Ascending aorta (tissue), 2 donors: ENCODE measurements at regions not wholly inside any gene's neighbourhood (a gene's known extent, or its start where the extent isn't known, plus 50 kb on each side); places are given as distances from the start of the nearest gene placed in this dataset.

Experiments
- DNase-seq, 2 donors: peaks; one replicate each; pipeline ENCODE4 v3.0.0-alpha.2; 2019; ENCODE audit warnings: low spot score in 2 of 2
- H3K27ac ChIP-seq, 2 donors: fragments of 200-600 bp; sonication (generic); one replicate each; pipeline ENCODE4 v1.5.1; 2016 to 2017; ENCODE audit warnings: mild to moderate bottlenecking in 1 of 2
- H3K27me3 ChIP-seq: fragments of 200-600 bp; sonication (generic); one replicate; pipeline ENCODE4 v1.5.1; 2017
- H3K36me3 ChIP-seq, 2 donors: fragments of 200-600 bp; sonication (generic); one replicate each; pipeline ENCODE4 v1.5.1; 2016
- H3K4me1 ChIP-seq, 2 donors: fragments of 200-600 bp; sonication (generic); one replicate each; pipeline ENCODE4 v1.5.1; 2016 to 2017; ENCODE audit warnings: mild to moderate bottlenecking in 1 of 2
- H3K4me3 ChIP-seq, 2 donors: fragments of 200-600 bp; sonication (generic); one replicate each; pipeline ENCODE4 v1.5.1; 2016 to 2017; ENCODE audit warnings: mild to moderate bottlenecking in 1 of 2
- H3K9me3 ChIP-seq, 2 donors: fragments of 200-600 bp; sonication (generic); one replicate each; pipeline ENCODE4 v1.5.1; 2016
- CTCF ChIP-seq, 3 experiments: fragments of 200-600 bp in 2 of 3; fragments of 450-650 bp in 1 of 3; sonication (generic) in 2 of 3; IDR thresholded peaks; one replicate each; pipeline ENCODE4 v1.5.1; 2016 to 2019; ENCODE audit warnings: antibody characterized with exemption in 3 of 3, mild to moderate bottlenecking in 1 of 3, moderate library complexity in 1 of 3
- intact Hi-C: fragments of 100-400 bp; cut with DNase I; formaldehyde crosslinking; loops from one replicate; pipeline ENCODE4 v1.15.1; 2023

DNA sequence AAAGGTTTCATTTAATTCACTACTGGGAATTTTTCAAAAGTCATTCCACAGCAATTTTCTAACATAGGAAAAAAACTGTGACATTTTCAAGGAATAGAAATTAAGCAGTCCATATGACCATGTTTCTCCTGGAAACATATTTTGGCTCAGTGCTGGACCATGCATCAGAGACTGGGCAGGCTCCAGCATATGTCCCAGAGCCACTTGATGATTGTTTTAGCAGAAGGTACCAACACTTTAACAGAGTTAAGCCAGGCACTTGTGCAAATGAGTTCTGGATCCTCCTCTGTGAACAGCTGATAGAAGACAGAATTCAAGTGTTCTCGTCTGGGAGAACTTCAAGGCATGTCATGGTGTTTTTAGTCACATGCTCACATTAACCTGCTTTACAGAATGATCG is 516.3 kb downstream of the COL12A1 start:
- peaks cover 0 to 7% of the 10 kb centered on the region in 2 donors for H3K9me3 ChIP-seq
- TF ChIP-seq CTCF (IDR thresholded peaks at IDR 0.05): no peak
- no peaks in the 10 kb centered on the region for H3K4me1 ChIP-seq
- intact Hi-C loops: no loop called here
- no peak overlapping the region for H3K27ac ChIP-seq
- H3K4me3 ChIP-seq: no peak overlapping the region
- H3K36me3 ChIP-seq: no peaks in the 10 kb centered on the region
- H3K27me3 ChIP-seq: no peaks in the 10 kb centered on the region
- DNase-seq: no peak

GRCh38 chr6:74677463-74677862 is 528.4 kb downstream of the COL12A1 start:
- Histone ChIP-seq H3K4me1 (no peaks in the 10 kb centered on the region), H3K27me3 (no peaks in the 10 kb centered on the region), H3K4me3 (no peak overlapping the region), H3K36me3 (no peaks in the 10 kb centered on the region), H3K27ac (no peak overlapping the region), H3K9me3 (peaks cover 0 to 3% of the 10 kb centered on the region in 2 donors)
- no peak for DNase-seq
- intact Hi-C loops: no loop called here
- TF ChIP-seq CTCF (IDR thresholded peaks at IDR 0.05): no peak

DNA sequence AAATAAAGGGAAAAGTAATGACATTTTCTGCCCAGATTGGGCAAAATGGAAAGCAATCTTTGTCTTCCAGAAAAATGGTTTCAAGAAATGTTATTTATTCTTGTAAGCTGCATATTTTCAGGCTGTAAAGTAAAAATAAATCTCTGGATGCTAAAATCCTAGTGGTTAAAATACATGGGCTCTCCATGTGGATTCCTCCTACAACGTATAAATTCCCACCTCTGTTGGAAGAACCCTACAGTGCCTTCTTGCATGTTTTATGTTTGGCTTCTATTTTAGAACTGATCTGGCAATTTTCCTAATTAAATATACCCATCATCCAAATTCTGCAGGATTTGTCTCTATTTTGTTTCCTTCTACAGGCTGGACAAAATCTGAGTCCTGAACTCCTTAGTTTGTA is 528.9 kb downstream of the COL12A1 start:
- Histone ChIP-seq H3K4me3 (no peak overlapping the region), H3K27ac (no peak overlapping the region), H3K27me3 (no peaks in the 10 kb centered on the region), H3K9me3 (peaks cover 0 to 3% of the 10 kb centered on the region in 2 donors), H3K4me1 (peaks cover 0 to 4% of the 10 kb centered on the region in 2 donors), H3K36me3 (no peaks in the 10 kb centered on the region)
- intact Hi-C loops: no loop called here
- no peak for TF ChIP-seq CTCF (IDR thresholded peaks at IDR 0.05)
- DNase-seq: no peak

- H3K4me1 ChIP-seq: peaks cover 0 to 4% of the 10 kb centered on the region in 2 donors
- H3K27ac ChIP-seq: no peak overlapping the region
- H3K4me3 ChIP-seq: no peak overlapping the region
- no peak for TF ChIP-seq CTCF (IDR thresholded peaks at IDR 0.05)
- DNase-seq: no peak
- H3K36me3 ChIP-seq: no peaks in the 10 kb centered on the region
- no peaks in the 10 kb centered on the region for H3K9me3 ChIP-seq
- no peaks in the 10 kb centered on the region for H3K27me3 ChIP-seq
- intact Hi-C loops: loop anchor here (5.0 kb wide), 2 partner anchors 58 to 533 kb away; partner anchors contain the start of gene COL12A1
Observed at GRCh38 chr6:74674377-74674776, 531.5 kb downstream of the COL12A1 start.

DNA sequence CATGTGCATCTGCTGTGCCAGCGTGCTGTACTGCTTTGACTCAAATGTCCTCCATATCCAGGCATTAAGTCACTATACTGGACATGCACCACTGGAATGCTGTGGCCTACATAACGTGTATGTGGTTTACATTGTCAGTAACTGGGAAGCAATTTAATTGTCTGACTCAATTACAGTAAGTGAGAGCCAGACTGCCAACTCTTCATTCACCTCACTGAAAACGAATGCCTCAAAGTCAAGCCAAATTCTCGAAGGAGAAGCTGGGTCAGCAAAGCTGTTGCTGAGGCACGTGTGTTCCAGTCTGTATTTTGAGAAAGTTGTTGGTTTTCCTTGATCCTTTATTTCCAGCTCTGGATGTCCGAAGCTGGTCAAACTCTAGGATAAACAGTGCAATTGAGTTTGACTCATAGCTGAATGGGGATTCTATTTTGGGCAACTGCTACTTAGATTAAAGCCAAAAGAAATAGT is 534.3 kb downstream of the COL12A1 start:
- intact Hi-C loops: loop anchor here (2.0 to 5.0 kb wide), 3 partner anchors 61 to 536 kb away; partner anchors contain the start of gene COL12A1
- no peak for TF ChIP-seq CTCF (IDR thresholded peaks at IDR 0.05)
- no peaks in the 10 kb centered on the region for H3K27me3 ChIP-seq
- H3K4me1 ChIP-seq: peaks cover 0 to 4% of the 10 kb centered on the region in 2 donors
- DNase-seq: peak in 1 of 2 donors; percentile 69
- peak overlapping the region; percentile 32 to 56 for H3K27ac ChIP-seq
- no peaks in the 10 kb centered on the region for H3K36me3 ChIP-seq
- no peak overlapping the region for H3K4me3 ChIP-seq
- H3K9me3 ChIP-seq: no peaks in the 10 kb centered on the region

DNA sequence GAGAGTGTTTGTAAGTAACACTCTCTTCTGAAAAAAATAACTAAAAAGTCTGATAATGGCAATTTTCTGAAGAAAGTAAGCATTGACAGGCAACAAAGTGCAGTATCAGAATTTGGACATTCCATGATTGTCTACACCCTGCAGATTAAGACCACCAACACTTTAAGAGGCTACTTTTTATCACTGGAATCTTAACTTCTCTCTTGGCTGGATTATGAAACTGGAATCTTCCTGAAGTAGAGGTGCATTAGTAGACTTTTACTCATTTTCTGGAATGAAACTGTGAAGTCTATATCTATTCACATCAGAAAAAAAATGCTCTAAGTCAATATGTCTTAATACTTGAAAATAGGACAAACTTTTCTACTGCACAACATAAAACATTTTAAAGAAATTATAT is 547.5 kb downstream of the COL12A1 start:
- H3K36me3 ChIP-seq: no peaks in the 10 kb centered on the region
- TF ChIP-seq CTCF (IDR thresholded peaks at IDR 0.05): no peak

More for the DNA sequence above, 547.5 kb downstream of the COL12A1 start:
- H3K27me3 ChIP-seq: no peaks in the 10 kb centered on the region
- H3K27ac ChIP-seq: no peak overlapping the region
- no peaks in the 10 kb centered on the region for H3K9me3 ChIP-seq
- H3K4me1 ChIP-seq: no peaks in the 10 kb centered on the region
- intact Hi-C loops: no loop called here
- DNase-seq: no peak
- no peak overlapping the region for H3K4me3 ChIP-seq
